GM23338 (cell line): ENCODE measurements at regions not wholly inside any gene's neighbourhood (a gene's known extent, or its start where the extent isn't known, plus 50 kb on each side); places are given as distances from the start of the nearest gene placed in this dataset.
"Not testable (repeated sequence)": the region's sequence is repeated elsewhere in the genome, so short reads cannot be mapped to it uniquely, and the experiment has no call there.

Experiments used
- ATAC-seq: fragments of 200-7000 bp; cut with Tn5 transposase; 3 replicates; pipeline ENCODE4 v1.9.1; 2020
- DNase-seq: peaks from one replicate; pipeline ENCODE4 v3.0.0-alpha.2; 2015; ENCODE audit warnings: low spot score
- H2AFZ ChIP-seq: fragments of 200-600 bp; sonication (generic); 2 replicates; pipeline ENCODE4 v1.8.0; 2016; ENCODE audit warnings: antibody characterized with exemption, mild to moderate bottlenecking, moderate library complexity
- H3F3A ChIP-seq: fragments of 200-600 bp; sonication (generic); replicated peaks from 2 replicates; pipeline ENCODE4 v1.8.0; 2017; ENCODE audit warnings: antibody characterized with exemption, mixed run types, low read depth
- H3K27ac ChIP-seq: fragments of 200-600 bp; sonication (generic); 2 replicates; pipeline ENCODE4 v1.6.1; 2016; ENCODE audit warnings: low read depth
- H3K27me3 ChIP-seq: fragments of 200-600 bp; sonication (generic); 2 replicates; pipeline ENCODE4 v1.8.0; 2016; ENCODE audit warnings: mild to moderate bottlenecking, mixed run types, moderate library complexity; ENCODE audit not compliant: insufficient read depth
- H3K36me3 ChIP-seq: fragments of 200-600 bp; sonication (generic); 2 replicates; pipeline ENCODE4 v1.8.0; 2016; ENCODE audit warnings: mild to moderate bottlenecking; ENCODE audit not compliant: insufficient read depth
- H3K4me1 ChIP-seq: fragments of 200-600 bp; sonication (generic); 2 replicates; pipeline ENCODE4 v1.8.0; 2016; ENCODE audit warnings: mild to moderate bottlenecking, moderate library complexity; ENCODE audit not compliant: insufficient read depth
- H3K4me2 ChIP-seq: fragments of 200-600 bp; sonication (generic); 2 replicates; pipeline ENCODE4 v1.7.1; 2017; ENCODE audit warnings: mixed run types
- H3K4me3 ChIP-seq: fragments of 200-600 bp; sonication (generic); 2 replicates; pipeline ENCODE4 v1.6.1; 2016; ENCODE audit warnings: mixed run types
- H3K79me2 ChIP-seq: fragments of 200-600 bp; sonication (generic); replicated peaks from 2 replicates; pipeline ENCODE4 v1.8.0; 2017; ENCODE audit warnings: mild to moderate bottlenecking; ENCODE audit not compliant: insufficient read depth
- H3K9me2 ChIP-seq: fragments of 200-600 bp; sonication (generic); 2 replicates; pipeline ENCODE4 v1.8.0; 2017; ENCODE audit not compliant: insufficient read depth
- H4K20me1 ChIP-seq: fragments of 200-600 bp; sonication (generic); replicated peaks from 2 replicates; pipeline ENCODE4 v1.8.0; 2017; ENCODE audit warnings: mild to moderate bottlenecking; ENCODE audit not compliant: insufficient read depth
- H3K27ac Mint-ChIP-seq: 2 replicates; pipeline ENCODE4 v1.8.0; 2020; ENCODE audit warnings: inconsistent platforms, mild to moderate bottlenecking, moderate library complexity, mixed read lengths
- H3K27me3 Mint-ChIP-seq: 3 replicates; pipeline ENCODE4 v1.8.0; 2022; ENCODE audit warnings: low read depth, mild to moderate bottlenecking, moderate library complexity, mixed read lengths, inconsistent platforms; ENCODE audit not compliant: insufficient read depth, poor library complexity
- H3K36me3 Mint-ChIP-seq: 3 replicates; pipeline ENCODE4 v1.8.0; 2021; ENCODE audit warnings: low read depth, mild to moderate bottlenecking, inconsistent platforms, moderate library complexity, mixed read lengths
- H3K4me1 Mint-ChIP-seq: 3 replicates; pipeline ENCODE4 v1.8.0; 2020; ENCODE audit warnings: mild to moderate bottlenecking, inconsistent platforms, mixed read lengths
- H3K4me3 Mint-ChIP-seq: 3 replicates; pipeline ENCODE4 v1.8.0; 2021; ENCODE audit warnings: moderate library complexity, mild to moderate bottlenecking, inconsistent platforms, mixed read lengths
- H3K9me3 Mint-ChIP-seq: 3 replicates; pipeline ENCODE4 v1.8.0; 2020; ENCODE audit warnings: moderate library complexity, mild to moderate bottlenecking, inconsistent platforms, mixed read lengths
- CREB1 ChIP-seq: fragments of 250-450 bp; sonication (Bioruptor Pico); IDR thresholded peaks from 2 replicates; pipeline ENCODE4 v1.5.0; 2020; ENCODE audit warnings: low read depth, mild to moderate bottlenecking, moderate library complexity
- NANOG ChIP-seq: IDR thresholded peaks from 2 replicates; pipeline ENCODE4 v1.6.1; 2016; ENCODE audit warnings: antibody characterized with exemption, borderline replicate concordance
- ZNF331 ChIP-seq: fragments of 250-450 bp; sonication (Bioruptor Pico); IDR thresholded peaks from 2 replicates; pipeline ENCODE4 v1.5.0; 2020; ENCODE audit warnings: low read depth, mild to moderate bottlenecking, moderate library complexity
- TF ChIP-seq, protein P1 (sequence below): fragments of 250-450 bp; sonication (Bioruptor Pico); IDR thresholded peaks from 2 replicates; pipeline ENCODE4 v1.5.0; 2020; ENCODE audit warnings: mild to moderate bottlenecking, moderate library complexity
- TF ChIP-seq, protein P2 (sequence below): IDR thresholded peaks from one replicate; pipeline ENCODE4 v1.6.1; 2018; ENCODE audit warnings: antibody characterized with exemption; ENCODE audit not compliant: unreplicated experiment

DNA sequence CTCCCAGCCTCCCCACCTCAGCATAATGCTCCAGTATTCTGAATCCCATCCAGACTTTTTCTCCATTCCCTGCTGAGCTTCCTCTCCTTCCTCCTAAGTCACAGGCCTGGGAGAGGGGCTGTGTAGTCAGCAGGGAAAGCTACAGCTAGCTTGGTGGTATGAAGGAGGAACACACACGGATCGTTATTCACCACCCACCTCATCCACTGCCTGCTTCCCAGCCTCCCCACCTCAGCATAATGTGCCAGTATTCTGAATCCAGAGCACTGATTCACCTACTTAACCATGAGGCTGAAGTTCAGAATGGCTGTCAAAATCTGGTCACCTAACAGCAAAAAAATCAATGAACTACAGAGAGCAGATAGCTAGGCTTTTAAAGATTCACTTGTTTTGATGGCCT is 806.6 kb upstream of the AMELY start (continued):
- TF ChIP-seq, protein P1, sequence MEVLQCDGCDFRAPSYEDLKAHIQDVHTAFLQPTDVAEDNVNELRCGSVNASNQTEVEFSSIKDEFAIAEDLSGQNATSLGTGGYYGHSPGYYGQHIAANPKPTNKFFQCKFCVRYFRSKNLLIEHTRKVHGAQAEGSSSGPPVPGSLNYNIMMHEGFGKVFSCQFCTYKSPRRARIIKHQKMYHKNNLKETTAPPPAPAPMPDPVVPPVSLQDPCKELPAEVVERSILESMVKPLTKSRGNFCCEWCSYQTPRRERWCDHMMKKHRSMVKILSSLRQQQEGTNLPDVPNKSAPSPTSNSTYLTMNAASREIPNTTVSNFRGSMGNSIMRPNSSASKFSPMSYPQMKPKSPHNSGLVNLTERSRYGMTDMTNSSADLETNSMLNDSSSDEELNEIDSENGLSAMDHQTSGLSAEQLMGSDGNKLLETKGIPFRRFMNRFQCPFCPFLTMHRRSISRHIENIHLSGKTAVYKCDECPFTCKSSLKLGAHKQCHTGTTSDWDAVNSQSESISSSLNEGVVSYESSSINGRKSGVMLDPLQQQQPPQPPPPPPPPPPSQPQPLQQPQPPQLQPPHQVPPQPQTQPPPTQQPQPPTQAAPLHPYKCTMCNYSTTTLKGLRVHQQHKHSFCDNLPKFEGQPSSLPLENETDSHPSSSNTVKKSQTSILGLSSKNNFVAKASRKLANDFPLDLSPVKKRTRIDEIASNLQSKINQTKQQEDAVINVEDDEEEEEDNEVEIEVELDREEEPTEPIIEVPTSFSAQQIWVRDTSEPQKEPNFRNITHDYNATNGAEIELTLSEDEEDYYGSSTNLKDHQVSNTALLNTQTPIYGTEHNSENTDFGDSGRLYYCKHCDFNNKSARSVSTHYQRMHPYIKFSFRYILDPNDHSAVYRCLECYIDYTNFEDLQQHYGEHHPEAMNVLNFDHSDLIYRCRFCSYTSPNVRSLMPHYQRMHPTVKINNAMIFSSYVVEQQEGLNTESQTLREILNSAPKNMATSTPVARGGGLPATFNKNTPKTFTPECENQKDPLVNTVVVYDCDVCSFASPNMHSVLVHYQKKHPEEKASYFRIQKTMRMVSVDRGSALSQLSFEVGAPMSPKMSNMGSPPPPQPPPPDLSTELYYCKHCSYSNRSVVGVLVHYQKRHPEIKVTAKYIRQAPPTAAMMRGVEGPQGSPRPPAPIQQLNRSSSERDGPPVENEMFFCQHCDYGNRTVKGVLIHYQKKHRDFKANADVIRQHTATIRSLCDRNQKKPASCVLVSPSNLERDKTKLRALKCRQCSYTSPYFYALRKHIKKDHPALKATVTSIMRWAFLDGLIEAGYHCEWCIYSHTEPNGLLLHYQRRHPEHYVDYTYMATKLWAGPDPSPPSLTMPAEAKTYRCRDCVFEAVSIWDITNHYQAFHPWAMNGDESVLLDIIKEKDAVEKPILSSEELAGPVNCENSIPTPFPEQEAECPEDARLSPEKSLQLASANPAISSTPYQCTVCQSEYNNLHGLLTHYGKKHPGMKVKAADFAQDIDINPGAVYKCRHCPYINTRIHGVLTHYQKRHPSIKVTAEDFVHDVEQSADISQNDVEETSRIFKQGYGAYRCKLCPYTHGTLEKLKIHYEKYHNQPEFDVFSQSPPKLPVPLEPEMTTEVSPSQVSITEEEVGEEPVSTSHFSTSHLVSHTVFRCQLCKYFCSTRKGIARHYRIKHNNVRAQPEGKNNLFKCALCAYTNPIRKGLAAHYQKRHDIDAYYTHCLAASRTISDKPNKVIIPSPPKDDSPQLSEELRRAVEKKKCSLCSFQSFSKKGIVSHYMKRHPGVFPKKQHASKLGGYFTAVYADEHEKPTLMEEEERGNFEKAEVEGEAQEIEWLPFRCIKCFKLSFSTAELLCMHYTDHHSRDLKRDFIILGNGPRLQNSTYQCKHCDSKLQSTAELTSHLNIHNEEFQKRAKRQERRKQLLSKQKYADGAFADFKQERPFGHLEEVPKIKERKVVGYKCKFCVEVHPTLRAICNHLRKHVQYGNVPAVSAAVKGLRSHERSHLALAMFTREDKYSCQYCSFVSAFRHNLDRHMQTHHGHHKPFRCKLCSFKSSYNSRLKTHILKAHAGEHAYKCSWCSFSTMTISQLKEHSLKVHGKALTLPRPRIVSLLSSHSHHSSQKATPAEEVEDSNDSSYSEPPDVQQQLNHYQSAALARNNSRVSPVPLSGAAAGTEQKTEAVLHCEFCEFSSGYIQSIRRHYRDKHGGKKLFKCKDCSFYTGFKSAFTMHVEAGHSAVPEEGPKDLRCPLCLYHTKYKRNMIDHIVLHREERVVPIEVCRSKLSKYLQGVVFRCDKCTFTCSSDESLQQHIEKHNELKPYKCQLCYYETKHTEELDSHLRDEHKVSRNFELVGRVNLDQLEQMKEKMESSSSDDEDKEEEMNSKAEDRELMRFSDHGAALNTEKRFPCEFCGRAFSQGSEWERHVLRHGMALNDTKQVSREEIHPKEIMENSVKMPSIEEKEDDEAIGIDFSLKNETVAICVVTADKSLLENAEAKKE, result no peak
- TF ChIP-seq, protein P2, sequence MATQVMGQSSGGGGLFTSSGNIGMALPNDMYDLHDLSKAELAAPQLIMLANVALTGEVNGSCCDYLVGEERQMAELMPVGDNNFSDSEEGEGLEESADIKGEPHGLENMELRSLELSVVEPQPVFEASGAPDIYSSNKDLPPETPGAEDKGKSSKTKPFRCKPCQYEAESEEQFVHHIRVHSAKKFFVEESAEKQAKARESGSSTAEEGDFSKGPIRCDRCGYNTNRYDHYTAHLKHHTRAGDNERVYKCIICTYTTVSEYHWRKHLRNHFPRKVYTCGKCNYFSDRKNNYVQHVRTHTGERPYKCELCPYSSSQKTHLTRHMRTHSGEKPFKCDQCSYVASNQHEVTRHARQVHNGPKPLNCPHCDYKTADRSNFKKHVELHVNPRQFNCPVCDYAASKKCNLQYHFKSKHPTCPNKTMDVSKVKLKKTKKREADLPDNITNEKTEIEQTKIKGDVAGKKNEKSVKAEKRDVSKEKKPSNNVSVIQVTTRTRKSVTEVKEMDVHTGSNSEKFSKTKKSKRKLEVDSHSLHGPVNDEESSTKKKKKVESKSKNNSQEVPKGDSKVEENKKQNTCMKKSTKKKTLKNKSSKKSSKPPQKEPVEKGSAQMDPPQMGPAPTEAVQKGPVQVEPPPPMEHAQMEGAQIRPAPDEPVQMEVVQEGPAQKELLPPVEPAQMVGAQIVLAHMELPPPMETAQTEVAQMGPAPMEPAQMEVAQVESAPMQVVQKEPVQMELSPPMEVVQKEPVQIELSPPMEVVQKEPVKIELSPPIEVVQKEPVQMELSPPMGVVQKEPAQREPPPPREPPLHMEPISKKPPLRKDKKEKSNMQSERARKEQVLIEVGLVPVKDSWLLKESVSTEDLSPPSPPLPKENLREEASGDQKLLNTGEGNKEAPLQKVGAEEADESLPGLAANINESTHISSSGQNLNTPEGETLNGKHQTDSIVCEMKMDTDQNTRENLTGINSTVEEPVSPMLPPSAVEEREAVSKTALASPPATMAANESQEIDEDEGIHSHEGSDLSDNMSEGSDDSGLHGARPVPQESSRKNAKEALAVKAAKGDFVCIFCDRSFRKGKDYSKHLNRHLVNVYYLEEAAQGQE, result no peak
- TF ChIP-seq ZNF331 (CRISPR knock-in tag), result no peak

DNA sequence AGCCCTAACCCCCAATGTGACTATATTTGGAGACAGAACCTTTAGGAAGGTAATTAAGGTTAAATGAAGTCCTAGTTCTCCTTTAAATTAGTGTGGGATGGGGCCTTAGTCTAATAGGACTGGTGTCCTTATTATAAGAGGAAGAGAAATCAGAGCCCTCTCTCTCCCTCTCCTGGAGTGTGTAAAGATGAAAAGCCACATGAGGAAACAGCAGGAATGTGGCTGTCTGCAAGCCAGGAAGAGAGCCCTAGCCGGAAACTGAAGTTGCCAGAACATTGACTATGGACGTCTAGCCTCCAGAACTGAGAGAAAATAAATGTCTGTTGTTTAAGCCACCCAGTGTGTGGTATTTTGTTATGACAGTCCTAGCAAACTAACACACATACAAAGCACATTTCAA is 802.9 kb upstream of the AMELY start:
- Histone ChIP-seq H3K4me2 (no peak overlapping the region), H3K27me3 (no peaks in the 10 kb centered on the region), H3K79me2 (no peaks in the 10 kb centered on the region), H2AFZ (no peak overlapping the region), H3K4me3 (no peak overlapping the region), H3K4me1 (no peaks in the 10 kb centered on the region), H3F3A (no peaks in the 10 kb centered on the region), H3K9me2 (no peaks in the 10 kb centered on the region), H4K20me1 (no peaks in the 10 kb centered on the region), H3K36me3 (no peaks in the 10 kb centered on the region), H3K27ac (no peak overlapping the region)
- no peak overlapping the region for H3K4me3 Mint-ChIP-seq
- H3K4me1 Mint-ChIP-seq, result no peaks in the 10 kb centered on the region
- DNase-seq (no peak), ATAC-seq (no peak)
- TF ChIP-seq CREB1 (CRISPR knock-in tag) (no peak), NANOG (no peak), ZNF331 (CRISPR knock-in tag) (no peak)
- peaks cover 2% of the 10 kb centered on the region for H3K27me3 Mint-ChIP-seq
- peaks cover 3% of the 10 kb centered on the region; the same call in 2 of the 3 replicates for H3K9me3 Mint-ChIP-seq
- H3K27ac Mint-ChIP-seq, result no peak overlapping the region
- H3K36me3 Mint-ChIP-seq, result no peaks in the 10 kb centered on the region

DNA sequence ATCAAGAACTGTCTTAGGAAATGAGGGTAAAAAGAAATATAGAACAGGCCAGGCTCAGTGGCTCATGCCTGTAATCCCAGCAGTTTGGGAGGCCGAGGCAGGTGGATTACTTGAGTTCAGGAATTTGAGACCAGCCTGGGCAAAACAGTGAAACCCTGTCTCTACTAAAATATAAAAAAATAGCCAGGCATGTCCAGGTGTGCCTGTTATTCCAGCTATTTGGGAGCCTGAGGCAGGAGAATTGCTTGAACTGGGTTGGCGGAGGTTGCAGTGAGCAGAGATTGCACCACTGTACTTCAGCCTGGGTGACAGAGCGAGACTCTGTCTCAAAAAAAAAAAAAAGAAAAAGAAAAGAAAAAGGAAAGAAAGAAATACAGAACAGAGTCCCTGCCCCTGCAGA is 802.2 kb upstream of the AMELY start:
- not testable (repeated sequence) for H3F3A ChIP-seq, H3K9me2 ChIP-seq, H4K20me1 ChIP-seq, H3K4me1 Mint-ChIP-seq, H3K9me3 Mint-ChIP-seq, H3K79me2 ChIP-seq, H3K36me3 ChIP-seq, H3K4me3 ChIP-seq, H3K36me3 Mint-ChIP-seq, DNase-seq, H3K4me1 ChIP-seq, H3K27me3 ChIP-seq, ATAC-seq, H3K27ac Mint-ChIP-seq, H3K4me3 Mint-ChIP-seq, H3K4me2 ChIP-seq, H3K27me3 Mint-ChIP-seq, H2AFZ ChIP-seq, H3K27ac ChIP-seq
